Omental fat pad (tissue), 3 donors: ENCODE measurements at regions not wholly inside any gene's neighbourhood (a gene's known extent, or its start where the extent isn't known, plus 50 kb on each side); places are given as distances from the start of the nearest gene placed in this dataset.

Experiments
- ATAC-seq: fragments of 150-250 bp; one replicate; pipeline ENCODE4 v1.9.1; 2016; ENCODE audit warnings: mild to moderate bottlenecking, moderate library complexity; ENCODE audit not compliant: low FRiP score
- DNase-seq: peaks from one replicate; pipeline ENCODE4 v3.0.0-alpha.2; 2019; ENCODE audit warnings: low spot score
- CTCF ChIP-seq, 3 donors: fragments of 450-650 bp; IDR thresholded peaks; one replicate each; pipeline ENCODE4 v1.5.1; 2016 to 2017; ENCODE audit warnings: antibody characterized with exemption in 3 of 3, mild to moderate bottlenecking in 3 of 3, moderate library complexity in 2 of 3

DNA sequence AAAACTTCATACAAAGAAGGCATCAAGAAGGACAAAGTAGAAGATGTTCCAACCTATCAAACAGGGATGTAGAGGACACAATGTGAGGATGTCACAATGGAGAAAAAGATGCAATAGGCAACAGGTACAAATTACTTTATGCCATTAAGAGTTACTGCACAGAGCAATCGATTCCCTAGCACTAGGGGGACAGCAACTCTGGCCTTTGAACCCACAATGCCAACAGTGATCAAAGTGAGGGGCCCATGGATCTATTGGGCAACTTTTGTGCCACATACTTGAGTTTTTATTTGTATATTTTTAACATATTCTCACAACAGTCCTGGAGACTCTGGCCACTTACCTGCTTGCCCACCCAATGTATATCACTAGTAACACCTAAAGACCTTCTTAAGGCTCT is 220.2 kb downstream of the HNMT start:
- no peak for DNase-seq
- no peak for ATAC-seq

GRCh38 chr2:138185827-138186226 is 221.6 kb downstream of the HNMT start:
- TF ChIP-seq CTCF (IDR thresholded peaks at IDR 0.05) = no peak
- no peak for ATAC-seq
- DNase-seq = no peak

More for the DNA sequence above, 220.2 kb downstream of the HNMT start:
- no peak for TF ChIP-seq CTCF (IDR thresholded peaks at IDR 0.05)

GRCh38 chr2:138187221-138187620 is 222.9 kb downstream of the HNMT start:
- ATAC-seq (no peak), DNase-seq (no peak)
- TF ChIP-seq CTCF (IDR thresholded peaks at IDR 0.05) = no peak

- ATAC-seq (no peak), DNase-seq (no peak)
- no peak for TF ChIP-seq CTCF (IDR thresholded peaks at IDR 0.05)
These were observed 226.7 kb downstream of the HNMT start for GRCh38 chr2:138190999-138191398.

GRCh38 chr2:138193416-138194213 is 229.3 kb downstream of the HNMT start:
- no peak for TF ChIP-seq CTCF (IDR thresholded peaks at IDR 0.05)
- ATAC-seq = no peak
- no peak for DNase-seq

DNA sequence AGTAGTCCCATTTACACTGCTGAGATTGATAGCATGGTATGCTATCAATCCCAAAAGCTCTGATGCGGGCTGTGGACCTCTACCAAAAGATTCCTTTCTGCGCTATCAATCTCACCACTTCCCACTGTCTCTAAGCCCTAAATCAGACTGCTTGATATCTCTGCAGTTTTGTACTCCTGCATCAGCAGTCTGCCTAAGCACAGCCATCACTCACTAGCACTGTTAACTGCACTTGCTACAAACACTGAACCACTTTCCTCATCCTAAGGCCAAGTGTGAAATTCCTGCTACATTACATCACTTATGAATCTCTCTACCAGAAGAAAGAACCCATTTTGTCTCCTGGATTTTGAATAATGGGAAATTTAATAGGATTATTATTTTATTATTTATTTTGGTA is 237.0 kb downstream of the HNMT start:
- no peak for DNase-seq
- TF ChIP-seq CTCF (IDR thresholded peaks at IDR 0.05) = no peak
- ATAC-seq = no peak

DNA sequence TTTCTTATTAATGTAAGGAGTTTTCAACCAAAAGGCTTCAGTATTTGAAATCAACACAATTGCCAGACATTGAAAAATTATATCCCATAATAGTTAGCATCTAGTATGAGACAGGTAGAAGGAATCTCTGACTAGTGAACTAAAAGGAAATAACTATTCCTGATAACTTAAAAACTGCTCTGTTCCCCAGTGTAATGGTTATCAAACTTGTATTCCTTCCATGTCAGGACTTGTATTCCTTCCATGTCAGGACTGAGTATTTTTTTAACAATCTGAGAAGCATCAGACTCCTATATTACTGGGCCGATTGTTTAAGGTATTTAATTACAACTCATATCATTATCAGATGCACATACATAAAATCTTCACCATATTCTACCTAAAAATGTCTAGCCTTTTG is 238.5 kb downstream of the HNMT start:
- ATAC-seq (no peak), DNase-seq (no peak)
- no peak for TF ChIP-seq CTCF (IDR thresholded peaks at IDR 0.05)
